ENCODE measurements at regions not wholly inside any gene's neighbourhood (a gene's known extent, or its start where the extent isn't known, plus 50 kb on each side); places are given as distances from the start of the nearest gene placed in this dataset.
"Not testable (repeated sequence)": the region's sequence is repeated elsewhere in the genome, so short reads cannot be mapped to it uniquely, and the experiment has no call there.

DNA sequence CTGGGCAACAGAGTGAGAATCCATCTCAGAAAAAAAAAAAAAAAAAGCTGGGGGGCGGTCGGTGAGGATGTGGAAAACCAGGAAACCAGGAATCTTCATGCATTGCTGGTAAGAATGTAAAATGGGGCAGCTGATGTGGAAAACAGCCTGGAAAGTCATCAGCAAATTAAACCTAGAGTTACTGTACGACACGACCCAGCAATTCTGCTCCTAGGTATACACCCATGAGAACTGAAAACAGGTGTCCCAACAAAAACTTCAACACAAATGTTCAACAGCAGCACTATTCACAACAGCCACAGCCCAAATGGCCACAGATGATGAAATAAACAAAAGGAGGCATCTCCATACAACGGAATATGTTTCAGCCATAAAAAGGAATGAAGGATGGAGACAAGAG is 97.3 kb downstream of the NCOR2 start:
- H3K4me3 ChIP-seq (ENCODE audit: insufficient read length, low read depth), result no peak overlapping the region
- H3K27me3 ChIP-seq (ENCODE audit: insufficient read depth, insufficient read length), result no peaks in the 10 kb centered on the region
- no peak overlapping the region for H3K9ac ChIP-seq (ENCODE audit: insufficient read length, low read depth)
- H3K9me3 ChIP-seq (ENCODE audit: insufficient read depth, low read length), result peaks cover 52% of the 10 kb centered on the region
- no peak for DNase-seq (ENCODE audit: low read depth, low spot score)
- TF ChIP-seq SUZ12 (IDR thresholded peaks at IDR 0.05; ENCODE audit: extremely low read depth, insufficient read depth, insufficient read length), result no peak
- no peak for TF ChIP-seq ZNF274 (IDR thresholded peaks at IDR 0.05; ENCODE audit: low read depth, low read length)
- no peaks in the 10 kb centered on the region for H3K4me1 ChIP-seq (ENCODE audit: insufficient read depth, insufficient read length)
- peaks cover 82% of the 10 kb centered on the region for H3K36me3 ChIP-seq (ENCODE audit: insufficient read depth, insufficient read length, low read length)

GRCh38 chr12:124469193-124469888 is 98.1 kb downstream of the NCOR2 start:
- H3K9ac ChIP-seq (ENCODE audit: insufficient read length, low read depth), result no peak overlapping the region
- H3K36me3 ChIP-seq (ENCODE audit: insufficient read depth, insufficient read length, low read length), result peaks cover 82% of the 10 kb centered on the region
- peaks cover 54% of the 10 kb centered on the region for H3K9me3 ChIP-seq (ENCODE audit: insufficient read depth, low read length)
- H3K4me1 ChIP-seq (ENCODE audit: insufficient read depth, insufficient read length), result no peaks in the 10 kb centered on the region
- no peaks in the 10 kb centered on the region for H3K27me3 ChIP-seq (ENCODE audit: insufficient read depth, insufficient read length)
- DNase-seq (ENCODE audit: low read depth, low spot score), result peak; percentile 15
- no peak overlapping the region for H3K4me3 ChIP-seq (ENCODE audit: insufficient read length, low read depth)
- TF ChIP-seq YY1 (IDR thresholded peaks at IDR 0.05; ENCODE audit: insufficient read depth, insufficient read length) (no peak), ZNF274 (IDR thresholded peaks at IDR 0.05; ENCODE audit: low read depth, low read length) (no peak), SUZ12 (IDR thresholded peaks at IDR 0.05; ENCODE audit: extremely low read depth, insufficient read depth, insufficient read length) (no peak)

DNA sequence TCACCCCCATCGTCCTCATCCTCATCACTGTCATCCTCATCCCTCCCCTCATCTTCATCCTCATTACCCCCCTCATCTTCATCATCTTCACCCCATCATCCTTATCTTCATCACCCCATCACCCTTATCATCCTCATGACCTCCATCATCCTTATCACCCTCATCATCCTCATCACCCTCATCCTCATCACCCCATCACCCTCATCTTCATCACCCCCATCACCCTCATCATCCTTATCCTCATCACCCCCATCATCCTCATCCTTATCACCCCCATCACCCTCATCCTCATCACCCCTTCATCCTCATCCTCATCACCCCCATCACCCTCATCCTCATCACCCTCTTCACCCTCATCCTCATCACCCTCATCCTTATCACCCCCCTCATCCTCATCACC is 99.9 kb downstream of the NCOR2 start:
- not testable (repeated sequence) for H3K27me3 ChIP-seq (ENCODE audit: insufficient read depth, insufficient read length); H3K4me3 ChIP-seq (ENCODE audit: insufficient read length, low read depth); DNase-seq (ENCODE audit: low read depth, low spot score); H3K9ac ChIP-seq (ENCODE audit: insufficient read length, low read depth)
- peaks cover 37% of the 10 kb centered on the region for H3K9me3 ChIP-seq (ENCODE audit: insufficient read depth, low read length)
- peaks cover 74% of the 10 kb centered on the region for H3K36me3 ChIP-seq (ENCODE audit: insufficient read depth, insufficient read length, low read length)
- H3K4me1 ChIP-seq (ENCODE audit: insufficient read depth, insufficient read length), result peaks cover 14% of the 10 kb centered on the region

DNA sequence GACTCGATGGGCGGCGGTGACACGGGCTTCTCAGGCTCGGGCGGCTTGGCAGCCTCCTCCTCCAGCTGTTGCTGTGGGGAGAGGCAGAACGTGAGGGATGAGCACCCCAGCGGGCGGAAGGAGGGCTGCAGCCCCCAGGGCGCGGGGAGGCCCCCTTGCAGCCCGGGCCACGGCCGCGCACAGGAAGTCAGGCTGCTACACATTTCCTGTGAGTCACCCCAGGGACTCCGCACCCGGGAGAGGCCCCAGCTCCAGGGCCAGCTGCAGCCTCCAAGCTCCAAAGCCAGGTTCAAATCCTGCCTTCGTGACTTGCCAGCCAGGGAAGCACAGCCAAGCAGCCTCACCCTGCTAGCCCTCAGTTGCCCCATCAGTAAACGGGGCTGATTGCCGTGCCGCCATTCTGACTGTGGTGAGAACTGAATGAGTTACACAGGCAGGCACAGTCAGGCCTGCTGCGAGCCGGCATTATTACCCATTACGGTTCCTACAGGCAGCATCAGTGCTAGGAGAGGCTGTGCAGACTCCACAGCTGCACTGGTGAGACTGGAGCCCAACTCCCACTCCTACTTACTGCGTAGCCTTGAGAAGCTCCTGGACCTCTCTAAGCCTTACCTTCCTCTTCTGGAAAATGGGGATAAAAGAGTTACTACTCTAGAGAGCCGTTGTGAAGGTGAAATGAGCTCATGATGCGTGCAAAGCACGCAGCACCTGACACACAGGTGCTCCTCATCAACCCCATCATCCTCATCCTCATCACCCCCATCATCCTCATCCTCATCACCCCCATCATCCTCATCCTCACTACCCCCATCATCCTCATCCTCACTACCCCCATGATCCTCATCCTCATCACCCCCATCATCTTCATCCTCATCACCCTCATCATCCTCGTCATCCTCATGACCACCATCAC is 100.9 kb downstream of the NCOR2 start:
- H3K4me1 ChIP-seq (ENCODE audit: insufficient read depth, insufficient read length), result peaks cover 14% of the 10 kb centered on the region
- no peak for DNase-seq (ENCODE audit: low read depth, low spot score)
- H3K9me3 ChIP-seq (ENCODE audit: insufficient read depth, low read length), result peaks cover 33% of the 10 kb centered on the region
- H3K36me3 ChIP-seq (ENCODE audit: insufficient read depth, insufficient read length, low read length), result peaks cover 74% of the 10 kb centered on the region
- H3K4me3 ChIP-seq (ENCODE audit: insufficient read length, low read depth), result no peak overlapping the region
- no peak overlapping the region for H3K9ac ChIP-seq (ENCODE audit: insufficient read length, low read depth)
- no peaks in the 10 kb centered on the region for H3K27me3 ChIP-seq (ENCODE audit: insufficient read depth, insufficient read length)
- TF ChIP-seq YY1 (IDR thresholded peaks at IDR 0.05; ENCODE audit: insufficient read depth, insufficient read length) (no peak), SUZ12 (IDR thresholded peaks at IDR 0.05; ENCODE audit: extremely low read depth, insufficient read depth, insufficient read length) (no peak), ZNF274 (IDR thresholded peaks at IDR 0.05; ENCODE audit: low read depth, low read length) (no peak)

- TF ChIP-seq ZNF274 (IDR thresholded peaks at IDR 0.05; ENCODE audit: low read depth, low read length) (no peak), YY1 (IDR thresholded peaks at IDR 0.05; ENCODE audit: insufficient read depth, insufficient read length) (no peak), SUZ12 (IDR thresholded peaks at IDR 0.05; ENCODE audit: extremely low read depth, insufficient read depth, insufficient read length) (no peak)
- no peak overlapping the region for H3K4me3 ChIP-seq (ENCODE audit: insufficient read length, low read depth)
- H3K9me3 ChIP-seq (ENCODE audit: insufficient read depth, low read length), result peaks cover 33% of the 10 kb centered on the region
- H3K9ac ChIP-seq (ENCODE audit: insufficient read length, low read depth), result no peak overlapping the region
- no peak for DNase-seq (ENCODE audit: low read depth, low spot score)
- peaks cover 74% of the 10 kb centered on the region for H3K36me3 ChIP-seq (ENCODE audit: insufficient read depth, insufficient read length, low read length)
- H3K27me3 ChIP-seq (ENCODE audit: insufficient read depth, insufficient read length), result no peaks in the 10 kb centered on the region
- peaks cover 14% of the 10 kb centered on the region for H3K4me1 ChIP-seq (ENCODE audit: insufficient read depth, insufficient read length)
Observed at GRCh38 chr12:124465473-124465872, 101.9 kb downstream of the NCOR2 start.

- no peak overlapping the region for H3K4me3 ChIP-seq (ENCODE audit: insufficient read length, low read depth)
- no peak overlapping the region for H3K9ac ChIP-seq (ENCODE audit: insufficient read length, low read depth)
- no peak for TF ChIP-seq ZNF274 (IDR thresholded peaks at IDR 0.05; ENCODE audit: low read depth, low read length)
- TF ChIP-seq SUZ12 (IDR thresholded peaks at IDR 0.05; ENCODE audit: extremely low read depth, insufficient read depth, insufficient read length), result no peak
- no peak for TF ChIP-seq YY1 (IDR thresholded peaks at IDR 0.05; ENCODE audit: insufficient read depth, insufficient read length)
- peaks cover 14% of the 10 kb centered on the region for H3K4me1 ChIP-seq (ENCODE audit: insufficient read depth, insufficient read length)
- peaks cover 30% of the 10 kb centered on the region for H3K9me3 ChIP-seq (ENCODE audit: insufficient read depth, low read length)
- DNase-seq (ENCODE audit: low read depth, low spot score), result no peak
- H3K36me3 ChIP-seq (ENCODE audit: insufficient read depth, insufficient read length, low read length), result peaks cover 75% of the 10 kb centered on the region
- no peaks in the 10 kb centered on the region for H3K27me3 ChIP-seq (ENCODE audit: insufficient read depth, insufficient read length)
Observed at GRCh38 chr12:124464830-124465229, 102.6 kb downstream of the NCOR2 start.

DNA sequence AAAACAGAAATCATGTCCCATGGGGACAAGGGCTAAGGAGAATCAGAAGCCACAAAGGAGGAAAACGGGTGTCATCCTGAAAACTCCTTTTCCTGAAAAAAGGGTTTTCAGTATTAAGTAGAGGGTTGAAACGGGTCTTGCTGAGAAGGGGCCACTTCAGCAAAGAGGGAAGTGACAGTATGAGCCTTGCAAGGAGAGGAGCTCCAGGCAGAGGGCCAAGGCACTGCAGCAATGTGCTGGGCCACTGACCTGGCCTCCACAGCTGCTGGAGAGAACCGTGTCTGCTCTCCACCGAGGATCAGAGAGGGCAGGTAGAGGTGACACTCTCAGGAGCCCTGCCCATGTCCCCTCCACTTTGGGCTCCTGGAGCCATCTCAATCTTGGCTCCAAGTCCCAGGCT is 103.3 kb downstream of the NCOR2 start:
- H3K27me3 ChIP-seq (ENCODE audit: insufficient read depth, insufficient read length), result no peaks in the 10 kb centered on the region
- no peak overlapping the region for H3K4me3 ChIP-seq (ENCODE audit: insufficient read length, low read depth)
- H3K9ac ChIP-seq (ENCODE audit: insufficient read length, low read depth), result no peak overlapping the region
- TF ChIP-seq ZNF274 (IDR thresholded peaks at IDR 0.05; ENCODE audit: low read depth, low read length) (no peak), SUZ12 (IDR thresholded peaks at IDR 0.05; ENCODE audit: extremely low read depth, insufficient read depth, insufficient read length) (no peak), YY1 (IDR thresholded peaks at IDR 0.05; ENCODE audit: insufficient read depth, insufficient read length) (no peak)
- peaks cover 14% of the 10 kb centered on the region for H3K4me1 ChIP-seq (ENCODE audit: insufficient read depth, insufficient read length)
- peaks cover 75% of the 10 kb centered on the region for H3K36me3 ChIP-seq (ENCODE audit: insufficient read depth, insufficient read length, low read length)
- peaks cover 22% of the 10 kb centered on the region; the same call in 1 of the 2 replicates for H3K9me3 ChIP-seq (ENCODE audit: insufficient read depth, low read length)
- DNase-seq (ENCODE audit: low read depth, low spot score), result no peak
